ENCODE measurements at regions not wholly inside any gene's neighbourhood (a gene's known extent, or its start where the extent isn't known, plus 50 kb on each side); places are given as distances from the start of the nearest gene placed in this dataset.

DNA sequence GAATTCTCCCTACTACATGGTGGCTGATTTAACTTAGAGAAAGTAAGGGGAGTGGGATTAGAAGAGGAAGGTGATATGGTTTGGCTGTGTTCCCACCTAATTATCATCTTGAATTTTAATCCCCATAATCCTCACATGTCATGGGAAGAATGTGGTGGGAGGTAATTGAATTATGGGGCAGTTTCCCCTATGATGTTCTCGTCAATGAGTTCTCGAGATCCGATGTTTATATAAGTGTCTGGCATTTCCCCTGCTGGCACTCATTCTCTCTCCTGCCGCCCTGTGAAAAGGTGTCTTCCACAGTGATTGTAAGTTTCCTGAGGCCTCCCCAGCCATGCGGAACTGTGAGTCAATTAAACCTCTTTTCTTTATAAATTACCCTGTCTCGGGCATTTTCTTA, 169.3 kb downstream of the CASP12 start:
- no peak for DNase-seq (ENCODE audit: low read depth, low spot score)
- no peaks in the 10 kb centered on the region for H3K27me3 ChIP-seq (ENCODE audit: control insufficient read depth, extremely low read depth, insufficient read depth, low read length)
- no peak overlapping the region for H3K27ac ChIP-seq (ENCODE audit: control insufficient read depth, insufficient read depth, low read length)
- no peaks in the 10 kb centered on the region for H3K36me3 ChIP-seq (ENCODE audit: control insufficient read depth in 2 of 2, extremely low read depth in 1 of 2, insufficient read depth in 2 of 2, low read length in 2 of 2)
- TF ChIP-seq, protein P1, sequence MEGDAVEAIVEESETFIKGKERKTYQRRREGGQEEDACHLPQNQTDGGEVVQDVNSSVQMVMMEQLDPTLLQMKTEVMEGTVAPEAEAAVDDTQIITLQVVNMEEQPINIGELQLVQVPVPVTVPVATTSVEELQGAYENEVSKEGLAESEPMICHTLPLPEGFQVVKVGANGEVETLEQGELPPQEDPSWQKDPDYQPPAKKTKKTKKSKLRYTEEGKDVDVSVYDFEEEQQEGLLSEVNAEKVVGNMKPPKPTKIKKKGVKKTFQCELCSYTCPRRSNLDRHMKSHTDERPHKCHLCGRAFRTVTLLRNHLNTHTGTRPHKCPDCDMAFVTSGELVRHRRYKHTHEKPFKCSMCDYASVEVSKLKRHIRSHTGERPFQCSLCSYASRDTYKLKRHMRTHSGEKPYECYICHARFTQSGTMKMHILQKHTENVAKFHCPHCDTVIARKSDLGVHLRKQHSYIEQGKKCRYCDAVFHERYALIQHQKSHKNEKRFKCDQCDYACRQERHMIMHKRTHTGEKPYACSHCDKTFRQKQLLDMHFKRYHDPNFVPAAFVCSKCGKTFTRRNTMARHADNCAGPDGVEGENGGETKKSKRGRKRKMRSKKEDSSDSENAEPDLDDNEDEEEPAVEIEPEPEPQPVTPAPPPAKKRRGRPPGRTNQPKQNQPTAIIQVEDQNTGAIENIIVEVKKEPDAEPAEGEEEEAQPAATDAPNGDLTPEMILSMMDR (optimal IDR thresholded peaks at IDR 0.05 in 1 of 3, IDR thresholded peaks at IDR 0.05 in 1 of 3, conservative IDR thresholded peaks at IDR 0.05 in 1 of 3; ENCODE audit: extremely low read depth in 1 of 3, insufficient read depth in 2 of 3, low read length in 3 of 3): no peak
- no peak for TF ChIP-seq EZH2 (IDR thresholded peaks at IDR 0.05; ENCODE audit: low read length)
- H3K4me2 ChIP-seq (ENCODE audit: control insufficient read depth, extremely low read depth, insufficient read depth, low read depth, low read length): no peak overlapping the region
- no peaks in the 10 kb centered on the region for H4K20me1 ChIP-seq (ENCODE audit: control insufficient read depth, extremely low read depth, insufficient read depth, low read length)
- H3K9me1 ChIP-seq (ENCODE audit: control insufficient read depth, extremely low read depth, insufficient read depth, low read length): no peaks in the 10 kb centered on the region
- no peaks in the 10 kb centered on the region for H3K79me2 ChIP-seq (ENCODE audit: control insufficient read depth, insufficient read depth, low read length)
- no peak overlapping the region for H2AFZ ChIP-seq (ENCODE audit: control insufficient read depth, low read length)
- H3K9me3 ChIP-seq (ENCODE audit: control insufficient read depth, low read depth, low read length): no peaks in the 10 kb centered on the region
- H3K9ac ChIP-seq (ENCODE audit: control insufficient read depth, extremely low read depth, insufficient read depth, low read length): no peak overlapping the region
- H3K4me1 ChIP-seq (ENCODE audit: control insufficient read depth, extremely low read depth, insufficient read depth, low read length): no peaks in the 10 kb centered on the region
- no peak overlapping the region for H3K4me3 ChIP-seq (ENCODE audit: control insufficient read depth in 2 of 3, extremely low read depth in 1 of 3, insufficient read depth in 2 of 3, low read depth in 1 of 3, low read length in 3 of 3)
- FAIRE-seq: no peak
- dilution Hi-C loops (cut with MboI; ENCODE audit: extremely low pct_ligation_motif_present, low sequenced_read_pairs): no loop called here

DNA sequence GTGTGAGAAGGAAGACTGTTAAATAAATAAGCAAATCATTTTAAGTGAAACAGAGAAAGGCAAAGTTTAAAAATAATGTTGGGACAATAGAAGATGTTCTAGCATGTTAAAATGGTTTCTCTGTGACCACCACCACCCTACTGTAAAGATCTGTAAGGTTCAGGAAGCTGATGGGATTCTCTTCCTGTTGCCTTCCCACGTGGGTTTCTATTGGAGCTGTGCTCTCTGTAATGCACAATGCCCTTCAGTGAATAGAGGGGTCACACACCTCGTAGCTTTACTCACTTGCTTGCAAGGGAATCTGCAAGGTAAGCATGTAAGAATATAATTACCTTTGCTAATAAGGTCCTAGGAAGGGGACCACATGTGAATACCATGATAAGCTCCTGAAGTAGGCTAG, 170.5 kb downstream of the CASP12 start:
- DNase-seq (ENCODE audit: low read depth, low spot score): no peak
- no peaks in the 10 kb centered on the region for H3K36me3 ChIP-seq (ENCODE audit: control insufficient read depth in 2 of 2, extremely low read depth in 1 of 2, insufficient read depth in 2 of 2, low read length in 2 of 2)
- H3K9me3 ChIP-seq (ENCODE audit: control insufficient read depth, low read depth, low read length): no peaks in the 10 kb centered on the region
- FAIRE-seq: no peak
- H3K9me1 ChIP-seq (ENCODE audit: control insufficient read depth, extremely low read depth, insufficient read depth, low read length): no peaks in the 10 kb centered on the region
- H4K20me1 ChIP-seq (ENCODE audit: control insufficient read depth, extremely low read depth, insufficient read depth, low read length): no peaks in the 10 kb centered on the region
- dilution Hi-C loops (cut with MboI; ENCODE audit: extremely low pct_ligation_motif_present, low sequenced_read_pairs): no loop called here
- no peak overlapping the region for H3K4me2 ChIP-seq (ENCODE audit: control insufficient read depth, extremely low read depth, insufficient read depth, low read depth, low read length)
- H3K27ac ChIP-seq (ENCODE audit: control insufficient read depth, insufficient read depth, low read length): no peak overlapping the region
- no peak overlapping the region for H3K4me3 ChIP-seq (ENCODE audit: control insufficient read depth in 2 of 3, extremely low read depth in 1 of 3, insufficient read depth in 2 of 3, low read depth in 1 of 3, low read length in 3 of 3)
- no peak overlapping the region for H2AFZ ChIP-seq (ENCODE audit: control insufficient read depth, low read length)
- no peak overlapping the region for H3K9ac ChIP-seq (ENCODE audit: control insufficient read depth, extremely low read depth, insufficient read depth, low read length)
- TF ChIP-seq EZH2 (IDR thresholded peaks at IDR 0.05; ENCODE audit: low read length): no peak
- TF ChIP-seq, protein P1 (optimal IDR thresholded peaks at IDR 0.05 in 1 of 3, IDR thresholded peaks at IDR 0.05 in 1 of 3, conservative IDR thresholded peaks at IDR 0.05 in 1 of 3; ENCODE audit: extremely low read depth in 1 of 3, insufficient read depth in 2 of 3, low read length in 3 of 3): no peak
- no peaks in the 10 kb centered on the region for H3K27me3 ChIP-seq (ENCODE audit: control insufficient read depth, extremely low read depth, insufficient read depth, low read length)
- H3K79me2 ChIP-seq (ENCODE audit: control insufficient read depth, insufficient read depth, low read length): no peaks in the 10 kb centered on the region
- no peaks in the 10 kb centered on the region for H3K4me1 ChIP-seq (ENCODE audit: control insufficient read depth, extremely low read depth, insufficient read depth, low read length)
